ENCODE measurements at regions not wholly inside any gene's neighbourhood (a gene's known extent, or its start where the extent isn't known, plus 50 kb on each side); places are given as distances from the start of the nearest gene placed in this dataset.

DNA sequence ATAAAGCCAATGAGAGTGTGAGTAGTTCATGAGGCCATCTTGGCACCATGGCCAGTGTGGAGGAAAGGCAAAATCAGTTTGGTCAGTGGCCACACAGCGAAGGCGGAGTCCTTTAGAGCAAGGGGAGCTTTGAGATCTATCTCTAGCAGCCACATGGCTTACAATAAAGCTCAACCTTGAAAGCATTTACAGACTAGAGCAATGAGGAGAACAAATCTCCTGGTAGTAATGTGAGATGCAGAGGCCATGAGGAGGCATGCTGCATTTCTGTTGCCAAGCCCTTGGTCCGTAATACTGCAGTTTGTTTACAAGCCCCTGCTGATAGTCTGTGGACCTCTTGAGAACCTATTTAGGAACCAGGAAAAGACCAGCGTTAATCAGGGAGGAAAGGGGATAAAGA is 381.5 kb upstream of the C2CD4B start:
- no peak for DNase-seq (ENCODE audit: low read depth)
- TF ChIP-seq, protein P1, sequence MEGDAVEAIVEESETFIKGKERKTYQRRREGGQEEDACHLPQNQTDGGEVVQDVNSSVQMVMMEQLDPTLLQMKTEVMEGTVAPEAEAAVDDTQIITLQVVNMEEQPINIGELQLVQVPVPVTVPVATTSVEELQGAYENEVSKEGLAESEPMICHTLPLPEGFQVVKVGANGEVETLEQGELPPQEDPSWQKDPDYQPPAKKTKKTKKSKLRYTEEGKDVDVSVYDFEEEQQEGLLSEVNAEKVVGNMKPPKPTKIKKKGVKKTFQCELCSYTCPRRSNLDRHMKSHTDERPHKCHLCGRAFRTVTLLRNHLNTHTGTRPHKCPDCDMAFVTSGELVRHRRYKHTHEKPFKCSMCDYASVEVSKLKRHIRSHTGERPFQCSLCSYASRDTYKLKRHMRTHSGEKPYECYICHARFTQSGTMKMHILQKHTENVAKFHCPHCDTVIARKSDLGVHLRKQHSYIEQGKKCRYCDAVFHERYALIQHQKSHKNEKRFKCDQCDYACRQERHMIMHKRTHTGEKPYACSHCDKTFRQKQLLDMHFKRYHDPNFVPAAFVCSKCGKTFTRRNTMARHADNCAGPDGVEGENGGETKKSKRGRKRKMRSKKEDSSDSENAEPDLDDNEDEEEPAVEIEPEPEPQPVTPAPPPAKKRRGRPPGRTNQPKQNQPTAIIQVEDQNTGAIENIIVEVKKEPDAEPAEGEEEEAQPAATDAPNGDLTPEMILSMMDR (IDR thresholded peaks at IDR 0.05; ENCODE audit: control insufficient read depth, insufficient read depth, low read depth, low read length, missing control alignments), result no peak
- H3K4me3 ChIP-seq (ENCODE audit: control insufficient read depth, low read depth, low read length), result no peak overlapping the region

DNA sequence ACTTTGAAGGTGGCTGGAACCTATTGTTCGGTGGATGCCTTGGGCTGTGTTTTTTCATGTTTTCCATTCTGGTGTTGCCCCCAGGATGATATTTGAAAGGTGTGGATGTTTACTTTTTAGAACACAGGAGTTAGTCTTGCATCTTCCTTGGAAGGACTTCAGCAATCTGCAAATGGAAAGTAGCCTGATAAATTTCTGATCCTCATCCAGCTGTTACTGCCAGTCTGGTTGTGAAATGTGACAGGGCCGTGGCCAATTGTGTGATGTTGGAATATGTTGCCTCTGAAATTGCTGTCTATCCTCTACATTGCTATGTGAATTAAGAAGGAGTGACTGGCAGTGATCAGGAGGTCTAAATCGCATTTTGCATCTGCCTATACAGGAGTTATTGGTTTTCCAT is 382.5 kb upstream of the C2CD4B start:
- no peak for DNase-seq (ENCODE audit: low read depth)
- H3K4me3 ChIP-seq (ENCODE audit: control insufficient read depth, low read depth, low read length), result no peak overlapping the region
- TF ChIP-seq, protein P1 (IDR thresholded peaks at IDR 0.05; ENCODE audit: control insufficient read depth, insufficient read depth, low read depth, low read length, missing control alignments), result no peak

DNA sequence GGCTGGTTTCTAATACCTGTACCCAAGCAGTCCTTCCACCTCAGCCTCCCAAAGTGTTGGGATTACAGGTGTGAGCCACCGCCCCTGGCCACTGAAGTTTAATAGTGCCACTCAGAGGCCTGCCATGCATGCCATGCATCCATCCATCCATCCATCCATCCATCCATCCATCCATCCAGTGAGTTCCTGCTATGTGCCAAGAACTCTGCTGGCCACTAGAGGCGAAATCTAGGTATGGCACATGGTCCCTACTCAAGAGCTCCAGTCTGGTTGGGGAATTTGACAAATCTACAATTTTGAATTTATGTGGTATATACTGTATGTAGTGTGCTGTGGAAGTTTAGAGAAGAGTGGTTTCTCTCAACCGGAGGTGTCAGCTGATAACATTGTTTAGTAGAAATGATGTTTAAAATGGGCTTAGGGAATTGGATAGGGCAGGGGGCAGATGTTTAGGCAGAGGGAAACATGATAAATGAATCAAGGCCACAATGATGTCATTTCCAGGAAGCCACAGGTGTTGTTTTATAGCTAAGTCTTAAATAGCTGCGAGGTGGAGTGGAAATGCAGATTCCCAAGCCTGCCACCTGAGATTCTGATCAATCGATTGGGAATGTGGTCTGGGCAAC is 384.4 kb upstream of the C2CD4B start:
- no peak overlapping the region for H3K4me3 ChIP-seq (ENCODE audit: control insufficient read depth, low read depth, low read length)
- TF ChIP-seq, protein P1 (IDR thresholded peaks at IDR 0.05; ENCODE audit: control insufficient read depth, insufficient read depth, low read depth, low read length, missing control alignments), result peak; percentile 61
- no peak for DNase-seq (ENCODE audit: low read depth)

DNA sequence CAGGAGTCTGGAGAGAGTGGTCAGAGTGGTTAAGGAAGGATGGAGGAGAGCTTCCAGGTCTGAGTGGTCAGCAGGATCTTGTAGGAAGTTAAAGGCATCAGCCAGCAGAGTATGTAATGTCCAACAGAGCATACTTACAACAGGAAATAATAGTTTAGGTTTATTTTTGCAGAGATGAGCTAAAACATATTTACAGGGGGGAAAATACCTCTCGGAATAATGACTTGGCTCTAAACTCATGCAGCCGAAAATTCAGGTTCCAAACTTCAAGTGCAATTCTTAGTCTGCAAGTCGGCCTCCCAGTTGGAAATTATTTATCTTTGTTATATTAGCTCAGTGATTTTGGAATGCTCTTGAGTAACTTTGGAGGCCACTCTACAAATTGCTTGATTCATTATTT is 385.0 kb upstream of the C2CD4B start:
- H3K4me3 ChIP-seq (ENCODE audit: control insufficient read depth, low read depth, low read length), result no peak overlapping the region
- DNase-seq (ENCODE audit: low read depth), result no peak
- TF ChIP-seq, protein P1 (IDR thresholded peaks at IDR 0.05; ENCODE audit: control insufficient read depth, insufficient read depth, low read depth, low read length, missing control alignments), result no peak

DNA sequence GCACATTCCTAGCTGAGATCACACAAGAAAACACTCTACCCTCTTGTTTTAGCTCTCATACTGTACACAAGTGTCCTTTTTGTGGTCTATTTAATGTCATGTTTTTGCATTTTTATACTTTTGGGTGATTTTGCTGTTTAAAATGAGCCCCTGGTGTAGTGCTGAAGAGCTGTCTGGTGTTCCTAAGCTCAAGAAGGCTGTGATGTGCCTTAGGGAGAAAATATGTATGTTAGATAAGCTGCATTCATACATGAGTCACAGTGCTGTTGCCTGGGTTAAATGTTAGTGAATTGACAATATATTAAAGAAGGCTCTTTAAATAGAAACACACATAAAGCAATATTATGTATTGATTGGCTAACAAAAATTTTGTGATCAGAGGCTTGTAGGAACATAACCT is 387.4 kb upstream of the C2CD4B start:
- no peak overlapping the region for H3K4me3 ChIP-seq (ENCODE audit: control insufficient read depth, low read depth, low read length)
- TF ChIP-seq, protein P1 (IDR thresholded peaks at IDR 0.05; ENCODE audit: control insufficient read depth, insufficient read depth, low read depth, low read length, missing control alignments), result no peak
- DNase-seq (ENCODE audit: low read depth), result no peak

DNA sequence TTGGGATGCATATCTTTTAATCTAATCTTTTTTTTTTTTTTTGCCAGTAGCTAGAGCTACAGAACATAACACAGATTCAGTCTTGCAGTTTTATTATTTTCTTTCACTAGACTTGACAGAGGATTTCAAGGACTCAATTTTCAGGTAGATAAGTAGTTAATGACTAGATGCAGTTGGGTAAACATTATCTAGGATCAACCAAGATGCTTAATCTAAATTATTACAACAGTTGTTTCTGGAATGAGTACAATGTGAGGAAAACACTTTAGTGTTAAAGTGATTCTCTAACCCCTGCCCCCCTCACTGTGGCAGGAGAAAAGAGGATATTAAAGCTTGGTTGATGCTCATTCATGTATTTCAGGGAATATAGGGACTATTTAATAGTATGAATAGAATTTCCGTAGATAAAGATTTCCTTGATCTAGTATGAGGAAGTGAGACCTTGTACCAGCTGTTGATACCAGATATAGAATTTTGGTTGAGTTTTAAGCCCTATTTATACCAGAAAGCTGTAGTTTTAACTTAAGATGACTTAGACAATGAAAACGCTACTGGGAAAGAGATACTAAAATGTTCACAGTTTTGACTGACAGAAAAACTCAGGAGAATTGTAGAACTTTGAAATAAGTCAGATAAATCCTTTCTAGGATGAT is 389.0 kb upstream of the C2CD4B start:
- no peak for DNase-seq (ENCODE audit: low read depth)
- H3K4me3 ChIP-seq (ENCODE audit: control insufficient read depth, low read depth, low read length), result no peak overlapping the region
- TF ChIP-seq, protein P1 (IDR thresholded peaks at IDR 0.05; ENCODE audit: control insufficient read depth, insufficient read depth, low read depth, low read length, missing control alignments), result no peak

Data from AG09309 (cell line).